GM19099 (cell line): ENCODE measurements at regions not wholly inside any gene's neighbourhood (a gene's known extent, or its start where the extent isn't known, plus 50 kb on each side); places are given as distances from the start of the nearest gene placed in this dataset.

Experiments
- POLR2A ChIP-seq: IDR thresholded peaks from 3 replicates; pipeline ENCODE4 v1.6.1; 2011; ENCODE audit warnings: low read depth; ENCODE audit not compliant: insufficient read length; ENCODE audit errors: extremely low read depth

DNA sequence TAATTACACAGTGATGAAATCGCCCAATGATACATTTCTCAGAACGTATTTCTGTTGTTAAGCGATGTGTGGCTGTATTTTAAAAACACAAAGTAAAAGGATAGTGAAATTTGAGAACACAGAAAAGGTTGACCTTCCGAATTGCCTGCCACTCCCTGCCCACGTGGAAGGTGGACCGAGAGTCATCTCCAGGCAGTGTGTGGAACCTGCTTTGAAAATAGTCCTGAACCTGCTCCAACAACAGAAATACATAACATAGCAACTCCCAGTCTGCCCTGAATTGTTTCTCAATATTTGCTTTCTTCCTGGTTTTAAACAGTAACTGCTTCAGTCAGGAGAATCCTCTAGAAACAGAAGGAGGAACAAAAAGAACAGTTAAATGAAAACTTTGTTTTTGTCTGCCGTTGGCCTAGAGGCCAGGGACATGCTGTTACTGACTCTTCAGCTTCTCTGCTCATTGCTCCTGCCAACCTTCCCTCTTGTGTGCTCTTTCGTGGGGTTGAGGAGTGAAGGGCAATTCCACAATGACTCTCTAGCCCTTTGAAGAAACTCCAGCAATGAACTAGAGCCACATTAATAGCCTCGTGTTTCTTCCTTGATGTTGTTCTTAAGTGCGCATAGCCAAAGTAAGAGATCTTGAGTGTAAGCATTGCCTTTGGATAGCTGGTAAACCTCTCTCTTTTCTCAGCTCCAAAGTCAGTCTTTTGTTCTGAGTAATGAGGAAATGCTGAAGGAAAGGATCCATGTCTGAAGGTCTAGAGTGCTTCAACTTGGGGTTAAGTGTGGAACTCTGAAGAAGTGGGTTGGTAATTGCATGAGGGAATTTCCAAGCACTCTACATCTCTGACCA is 452.5 kb upstream of the CCL2 start:
- no peak for TF ChIP-seq POLR2A

DNA sequence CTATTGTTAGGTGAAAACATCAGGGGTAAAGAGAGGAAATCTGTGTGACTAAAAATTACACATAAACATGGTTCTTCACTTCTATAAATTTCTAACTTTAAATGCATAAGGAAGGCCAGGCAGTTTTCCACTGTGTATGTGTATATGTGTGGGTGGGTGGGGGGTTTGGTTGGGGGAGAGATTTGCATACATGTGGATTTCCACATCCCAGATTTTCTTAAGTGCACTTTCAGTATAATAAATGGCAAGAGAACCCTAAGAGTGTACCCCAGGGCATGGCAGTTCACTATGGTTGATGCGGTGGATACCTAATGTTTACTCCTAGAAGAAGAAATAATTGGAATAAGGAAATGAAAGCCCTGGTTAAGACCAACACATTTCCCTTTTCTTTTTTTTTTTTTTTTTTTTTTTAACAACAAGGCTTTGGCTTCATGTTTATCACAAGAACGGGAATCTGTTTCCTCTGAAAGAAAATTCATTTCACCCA is 451.8 kb upstream of the CCL2 start:
- no peak for TF ChIP-seq POLR2A

DNA sequence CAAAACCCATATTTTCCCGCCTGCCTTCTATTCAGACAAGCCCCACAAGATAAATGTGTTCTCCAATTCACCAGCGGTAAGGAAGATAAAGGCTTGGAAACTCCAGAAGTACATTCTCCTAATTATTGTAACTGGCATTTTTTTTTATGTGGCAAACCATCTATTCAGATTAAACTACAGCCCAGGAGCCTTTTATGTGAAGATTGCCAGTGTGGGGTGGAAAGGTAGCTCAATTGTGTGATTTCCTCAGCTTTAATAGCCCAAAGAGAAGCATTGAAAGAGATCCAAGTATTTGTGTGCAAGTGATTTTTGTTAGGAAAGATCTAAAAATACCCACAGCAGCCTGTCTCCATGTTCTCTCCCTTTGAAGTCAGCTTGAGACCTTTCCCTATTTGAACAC is 451.4 kb upstream of the CCL2 start:
- no peak for TF ChIP-seq POLR2A

DNA sequence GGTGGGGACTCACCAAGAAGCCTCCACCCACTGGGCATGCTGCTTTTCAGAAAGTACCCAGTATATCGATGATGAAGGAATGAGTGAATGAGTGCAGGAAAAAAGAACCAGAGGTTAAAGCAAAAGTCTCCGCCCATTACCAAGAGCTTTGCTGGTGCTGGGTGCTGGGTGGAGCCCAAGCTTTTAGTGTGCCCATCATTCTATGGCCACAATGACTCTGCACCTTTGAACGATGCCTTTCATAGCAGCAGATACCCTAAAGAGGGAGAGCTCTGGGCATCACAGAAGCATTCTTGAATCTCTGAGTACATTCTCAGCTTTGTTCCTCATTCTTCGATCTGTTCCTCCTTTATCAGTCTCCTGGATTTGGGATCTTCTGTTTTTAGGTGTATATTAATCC is 450.7 kb upstream of the CCL2 start:
- no peak for TF ChIP-seq POLR2A

DNA sequence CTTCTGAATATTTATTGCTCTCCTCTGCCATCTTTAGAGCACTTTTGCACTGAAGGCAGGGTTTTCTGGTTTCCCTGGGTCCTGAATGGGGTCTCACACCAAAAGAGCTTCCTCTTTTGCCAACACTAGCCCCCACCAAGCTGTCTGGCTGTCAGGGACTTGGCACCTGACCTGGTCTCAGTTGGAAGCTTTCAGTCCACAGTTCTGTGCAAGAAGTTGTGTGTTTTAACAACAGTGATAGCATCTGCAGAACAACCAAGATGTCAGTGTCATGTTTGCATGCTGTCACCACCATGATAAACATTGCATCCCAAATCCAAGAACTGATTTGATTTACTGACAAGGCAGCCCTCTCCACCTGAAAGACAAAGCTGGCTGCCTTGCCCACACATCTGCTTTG is 448.5 kb upstream of the CCL2 start:
- TF ChIP-seq POLR2A, result no peak

GRCh38 chr17:33809748-33810147 is 445.3 kb upstream of the CCL2 start:
- no peak for TF ChIP-seq POLR2A

GRCh38 chr17:33811004-33811760 is 443.9 kb upstream of the CCL2 start:
- no peak for TF ChIP-seq POLR2A

GRCh38 chr17:33811984-33812577 is 443.0 kb upstream of the CCL2 start:
- no peak for TF ChIP-seq POLR2A

- TF ChIP-seq POLR2A, result no peak
Observed at GRCh38 chr17:33814852-33815251, 440.2 kb upstream of the CCL2 start.

- no peak for TF ChIP-seq POLR2A
Observed at GRCh38 chr17:33816036-33816435, 439.0 kb upstream of the CCL2 start.

DNA sequence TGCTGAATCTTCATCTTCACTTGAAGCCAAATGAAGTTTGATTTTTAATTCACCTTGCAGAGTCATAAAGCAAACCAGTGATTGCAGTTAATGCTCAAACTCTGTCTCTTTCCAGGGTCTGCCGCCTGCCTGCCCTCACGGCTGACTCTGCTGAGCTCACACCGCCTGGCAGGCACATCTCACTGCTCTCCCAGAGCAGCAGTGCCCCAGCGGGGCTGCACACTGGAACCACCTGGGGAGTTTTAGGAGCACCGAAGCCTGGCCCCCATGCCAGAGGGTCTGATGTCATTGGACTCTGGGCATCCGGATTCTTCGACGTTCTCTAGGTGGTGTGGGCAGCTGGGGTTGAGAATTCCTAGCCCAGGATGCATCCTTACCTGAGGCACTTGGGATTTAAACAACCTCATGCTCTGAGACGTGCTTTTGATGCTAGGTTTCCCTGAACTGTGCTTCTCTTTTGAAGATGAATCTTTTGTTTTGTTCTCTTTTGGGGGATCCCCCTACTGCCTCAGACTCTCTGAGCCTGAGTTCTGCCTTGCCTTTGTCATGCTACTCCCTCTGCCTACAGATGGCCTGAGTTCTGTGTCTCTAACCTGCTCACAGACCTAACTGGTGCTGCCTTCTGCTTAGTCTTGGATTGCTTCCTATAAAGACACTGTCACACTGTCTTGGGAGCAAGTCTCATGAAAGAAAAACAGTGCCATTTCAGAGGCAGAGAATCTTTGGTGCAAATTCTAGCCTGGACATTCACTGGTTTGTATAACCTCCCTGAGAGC is 438.1 kb upstream of the CCL2 start:
- no peak for TF ChIP-seq POLR2A

- TF ChIP-seq POLR2A, result no peak
Observed at GRCh38 chr17:33819539-33819938, 435.5 kb upstream of the CCL2 start.

GRCh38 chr17:33832262-33832661 is 422.8 kb upstream of the CCL2 start:
- no peak for TF ChIP-seq POLR2A

GRCh38 chr17:33837281-33837680 is 417.8 kb upstream of the CCL2 start:
- TF ChIP-seq POLR2A, result no peak

- TF ChIP-seq POLR2A, result no peak
Observed at GRCh38 chr17:33838281-33838680, 416.8 kb upstream of the CCL2 start.
